ENCODE measurements at regions not wholly inside any gene's neighbourhood (a gene's known extent, or its start where the extent isn't known, plus 50 kb on each side); places are given as distances from the start of the nearest gene placed in this dataset.

DNA sequence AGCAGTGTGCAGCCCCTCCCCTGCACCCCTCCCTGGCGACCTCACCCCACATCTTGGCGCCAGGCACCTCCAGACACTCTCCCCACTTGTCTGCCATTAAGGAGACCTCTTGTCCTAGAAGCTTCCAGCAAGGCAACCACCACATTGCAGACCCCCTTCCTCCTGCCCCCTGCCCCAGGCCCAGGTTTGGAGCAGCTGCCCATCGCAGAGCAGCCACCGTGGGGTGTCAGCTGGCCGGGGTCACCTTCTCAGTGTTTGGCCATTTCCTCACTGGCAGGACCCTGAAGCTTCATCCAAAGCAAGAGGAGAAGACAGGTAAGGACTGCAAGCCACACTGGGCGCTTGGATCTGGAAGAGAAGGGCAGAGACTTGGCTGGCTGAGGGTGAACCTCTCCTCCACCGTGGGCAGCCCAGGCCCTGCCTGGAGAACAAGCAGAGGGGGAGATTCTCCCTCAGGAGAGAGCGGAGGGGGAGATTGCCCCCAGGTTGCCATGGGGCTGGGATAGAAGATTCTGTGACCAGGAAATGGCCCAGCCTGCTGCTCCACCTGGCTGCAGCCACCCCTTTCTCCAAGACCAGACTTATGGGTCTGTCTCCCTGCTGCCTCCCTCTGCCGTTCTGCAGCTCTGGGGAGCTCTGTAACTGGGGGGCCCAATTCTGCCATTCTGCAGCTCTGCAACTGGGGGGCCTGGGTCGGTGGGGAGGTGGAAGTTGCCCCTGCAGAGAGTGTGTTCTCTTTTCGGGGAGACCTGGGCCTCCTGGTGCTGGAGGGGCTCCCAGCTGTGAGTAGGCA, 72.9 kb upstream of the C14orf180 start:
- peaks cover 10% of the 10 kb centered on the region; the same call in 1 of the 2 replicates for H3K27me3 ChIP-seq (ENCODE audit: insufficient read depth, low read length)
- RAD21 ChIA-PET (ENCODE audit: low non-redundant PET in 1 of 2, low total read pairs in 2 of 2, uncharacterized antibody in 2 of 2, unreplicated experiment in 2 of 2): no interaction called here
- TF ChIP-seq CEBPB (IDR thresholded peaks at IDR 0.05; ENCODE audit: low read depth) (no peak), RAD21 (IDR thresholded peaks at IDR 0.05; ENCODE audit: low read depth) (no peak), CBX3 (IDR thresholded peaks at IDR 0.05; ENCODE audit: low read depth) (no peak), SRF (IDR thresholded peaks at IDR 0.05; ENCODE audit: low read depth) (no peak), ZNF274 (IDR thresholded peaks at IDR 0.05; ENCODE audit: low read depth, low read length) (no peak), ZFX (IDR thresholded peaks at IDR 0.05) (no peak), JUND (IDR thresholded peaks at IDR 0.05) (no peak), SP1 (IDR thresholded peaks at IDR 0.05; ENCODE audit: low read depth) (no peak), YY1 (IDR thresholded peaks at IDR 0.05; ENCODE audit: extremely low read depth, insufficient replicate concordance, low read depth, low read length) (no peak), POLR2A (IDR thresholded peaks at IDR 0.05; ENCODE audit: borderline replicate concordance, extremely low read depth, insufficient read depth, insufficient read length) (no peak), EGR1 (IDR thresholded peaks at IDR 0.05; ENCODE audit: low read depth) (no peak), EZH2phosphoT487 (IDR thresholded peaks at IDR 0.05; ENCODE audit: borderline replicate concordance) (no peak), FOSL1 (IDR thresholded peaks at IDR 0.05; ENCODE audit: low read depth) (no peak), SIN3A (IDR thresholded peaks at IDR 0.05; ENCODE audit: low read depth) (no peak)
- TF ChIP-seq, protein P1, sequence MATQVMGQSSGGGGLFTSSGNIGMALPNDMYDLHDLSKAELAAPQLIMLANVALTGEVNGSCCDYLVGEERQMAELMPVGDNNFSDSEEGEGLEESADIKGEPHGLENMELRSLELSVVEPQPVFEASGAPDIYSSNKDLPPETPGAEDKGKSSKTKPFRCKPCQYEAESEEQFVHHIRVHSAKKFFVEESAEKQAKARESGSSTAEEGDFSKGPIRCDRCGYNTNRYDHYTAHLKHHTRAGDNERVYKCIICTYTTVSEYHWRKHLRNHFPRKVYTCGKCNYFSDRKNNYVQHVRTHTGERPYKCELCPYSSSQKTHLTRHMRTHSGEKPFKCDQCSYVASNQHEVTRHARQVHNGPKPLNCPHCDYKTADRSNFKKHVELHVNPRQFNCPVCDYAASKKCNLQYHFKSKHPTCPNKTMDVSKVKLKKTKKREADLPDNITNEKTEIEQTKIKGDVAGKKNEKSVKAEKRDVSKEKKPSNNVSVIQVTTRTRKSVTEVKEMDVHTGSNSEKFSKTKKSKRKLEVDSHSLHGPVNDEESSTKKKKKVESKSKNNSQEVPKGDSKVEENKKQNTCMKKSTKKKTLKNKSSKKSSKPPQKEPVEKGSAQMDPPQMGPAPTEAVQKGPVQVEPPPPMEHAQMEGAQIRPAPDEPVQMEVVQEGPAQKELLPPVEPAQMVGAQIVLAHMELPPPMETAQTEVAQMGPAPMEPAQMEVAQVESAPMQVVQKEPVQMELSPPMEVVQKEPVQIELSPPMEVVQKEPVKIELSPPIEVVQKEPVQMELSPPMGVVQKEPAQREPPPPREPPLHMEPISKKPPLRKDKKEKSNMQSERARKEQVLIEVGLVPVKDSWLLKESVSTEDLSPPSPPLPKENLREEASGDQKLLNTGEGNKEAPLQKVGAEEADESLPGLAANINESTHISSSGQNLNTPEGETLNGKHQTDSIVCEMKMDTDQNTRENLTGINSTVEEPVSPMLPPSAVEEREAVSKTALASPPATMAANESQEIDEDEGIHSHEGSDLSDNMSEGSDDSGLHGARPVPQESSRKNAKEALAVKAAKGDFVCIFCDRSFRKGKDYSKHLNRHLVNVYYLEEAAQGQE (IDR thresholded peaks at IDR 0.05; ENCODE audit: low read depth): no peak
- TF ChIP-seq, protein P2, sequence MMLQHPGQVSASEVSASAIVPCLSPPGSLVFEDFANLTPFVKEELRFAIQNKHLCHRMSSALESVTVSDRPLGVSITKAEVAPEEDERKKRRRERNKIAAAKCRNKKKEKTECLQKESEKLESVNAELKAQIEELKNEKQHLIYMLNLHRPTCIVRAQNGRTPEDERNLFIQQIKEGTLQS (IDR thresholded peaks at IDR 0.05): no peak
- TF ChIP-seq, protein P3, sequence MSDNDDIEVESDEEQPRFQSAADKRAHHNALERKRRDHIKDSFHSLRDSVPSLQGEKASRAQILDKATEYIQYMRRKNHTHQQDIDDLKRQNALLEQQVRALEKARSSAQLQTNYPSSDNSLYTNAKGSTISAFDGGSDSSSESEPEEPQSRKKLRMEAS (IDR thresholded peaks at IDR 0.05): no peak
- TF ChIP-seq, protein P4, sequence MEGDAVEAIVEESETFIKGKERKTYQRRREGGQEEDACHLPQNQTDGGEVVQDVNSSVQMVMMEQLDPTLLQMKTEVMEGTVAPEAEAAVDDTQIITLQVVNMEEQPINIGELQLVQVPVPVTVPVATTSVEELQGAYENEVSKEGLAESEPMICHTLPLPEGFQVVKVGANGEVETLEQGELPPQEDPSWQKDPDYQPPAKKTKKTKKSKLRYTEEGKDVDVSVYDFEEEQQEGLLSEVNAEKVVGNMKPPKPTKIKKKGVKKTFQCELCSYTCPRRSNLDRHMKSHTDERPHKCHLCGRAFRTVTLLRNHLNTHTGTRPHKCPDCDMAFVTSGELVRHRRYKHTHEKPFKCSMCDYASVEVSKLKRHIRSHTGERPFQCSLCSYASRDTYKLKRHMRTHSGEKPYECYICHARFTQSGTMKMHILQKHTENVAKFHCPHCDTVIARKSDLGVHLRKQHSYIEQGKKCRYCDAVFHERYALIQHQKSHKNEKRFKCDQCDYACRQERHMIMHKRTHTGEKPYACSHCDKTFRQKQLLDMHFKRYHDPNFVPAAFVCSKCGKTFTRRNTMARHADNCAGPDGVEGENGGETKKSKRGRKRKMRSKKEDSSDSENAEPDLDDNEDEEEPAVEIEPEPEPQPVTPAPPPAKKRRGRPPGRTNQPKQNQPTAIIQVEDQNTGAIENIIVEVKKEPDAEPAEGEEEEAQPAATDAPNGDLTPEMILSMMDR (IDR thresholded peaks at IDR 0.05 in 2 of 3, conservative IDR thresholded peaks at IDR 0.05 in 1 of 3; ENCODE audit: borderline replicate concordance in 1 of 3, insufficient read depth in 1 of 3, low read depth in 2 of 3, low read length in 2 of 3): no peak
- TF ChIP-seq, protein P5, sequence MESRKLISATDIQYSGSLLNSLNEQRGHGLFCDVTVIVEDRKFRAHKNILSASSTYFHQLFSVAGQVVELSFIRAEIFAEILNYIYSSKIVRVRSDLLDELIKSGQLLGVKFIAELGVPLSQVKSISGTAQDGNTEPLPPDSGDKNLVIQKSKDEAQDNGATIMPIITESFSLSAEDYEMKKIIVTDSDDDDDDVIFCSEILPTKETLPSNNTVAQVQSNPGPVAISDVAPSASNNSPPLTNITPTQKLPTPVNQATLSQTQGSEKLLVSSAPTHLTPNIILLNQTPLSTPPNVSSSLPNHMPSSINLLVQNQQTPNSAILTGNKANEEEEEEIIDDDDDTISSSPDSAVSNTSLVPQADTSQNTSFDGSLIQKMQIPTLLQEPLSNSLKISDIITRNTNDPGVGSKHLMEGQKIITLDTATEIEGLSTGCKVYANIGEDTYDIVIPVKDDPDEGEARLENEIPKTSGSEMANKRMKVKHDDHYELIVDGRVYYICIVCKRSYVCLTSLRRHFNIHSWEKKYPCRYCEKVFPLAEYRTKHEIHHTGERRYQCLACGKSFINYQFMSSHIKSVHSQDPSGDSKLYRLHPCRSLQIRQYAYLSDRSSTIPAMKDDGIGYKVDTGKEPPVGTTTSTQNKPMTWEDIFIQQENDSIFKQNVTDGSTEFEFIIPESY (IDR thresholded peaks at IDR 0.05; ENCODE audit: extremely low read depth, insufficient replicate concordance, low read length): no peak

More for the DNA sequence above, 72.9 kb upstream of the C14orf180 start:
- no peaks in the 10 kb centered on the region for H3K36me3 ChIP-seq (ENCODE audit: control insufficient read depth in 1 of 2, insufficient read depth in 2 of 2, low read length in 2 of 2)
- DNase-seq (ENCODE audit: low read depth, low spot score): no peak
- H3K9me2 ChIP-seq (ENCODE audit: insufficient read depth): no peaks in the 10 kb centered on the region
- no peaks in the 10 kb centered on the region for H4K20me1 ChIP-seq (ENCODE audit: insufficient read depth)
- H3K79me2 ChIP-seq (ENCODE audit: insufficient read depth, low read length): no peaks in the 10 kb centered on the region
- no peak overlapping the region for H3K4me2 ChIP-seq (ENCODE audit: low read length)
- H2AFZ ChIP-seq (ENCODE audit: low read depth, low read length, poor library complexity, severe bottlenecking): no peak overlapping the region
- no peaks in the 10 kb centered on the region for H3K4me1 ChIP-seq (ENCODE audit: control insufficient read depth in 1 of 2, insufficient read depth in 2 of 2, low read length in 2 of 2)
- no peak overlapping the region for H3K4me3 ChIP-seq (replicated peaks in 1 of 2; ENCODE audit: low read depth in 1 of 2, low read length in 2 of 2)
- H3K9ac ChIP-seq (ENCODE audit: low read length): no peak overlapping the region
- POLR2A ChIA-PET: no interaction called here
- no peak for ATAC-seq
- no peaks in the 10 kb centered on the region; a peak in 1 of 4 replicates for H3K9me3 ChIP-seq (ENCODE audit: control insufficient read depth in 1 of 2, insufficient read depth in 1 of 2, low read depth in 1 of 2, low read length in 2 of 2)
- BruUV-seq (replicated peaks): no TSS peak
- intact Hi-C loops (cut with micrococcal nuclease): no loop called here
- CTCF ChIA-PET: no interaction called here
- H3K27ac ChIP-seq (ENCODE audit: low read depth, low read length): no peak overlapping the region
